Fibroblast of lung (primary cell): ENCODE measurements at regions not wholly inside any gene's neighbourhood (a gene's known extent, or its start where the extent isn't known, plus 50 kb on each side); places are given as distances from the start of the nearest gene placed in this dataset.

Source experiments
- DNase-seq, 2 donors: peaks; one replicate each; pipeline versions ENCODE4 v3.0.0 to v3.0.0-alpha.2; 2010; ENCODE audit warnings: low read depth in 2 of 2
- H2AFZ ChIP-seq: 2 replicates; pipeline ENCODE4 v1.5.1; 2012; ENCODE audit warnings: low read length, control low read depth, inconsistent platforms
- H3K27ac ChIP-seq: 2 replicates; pipeline ENCODE4 v1.5.1; 2011; ENCODE audit warnings: low read length, control low read depth; ENCODE audit not compliant: insufficient read depth
- H3K27me3 ChIP-seq: 2 replicates; pipeline ENCODE4 v1.5.1; 2011; ENCODE audit warnings: mild to moderate bottlenecking, low read length; ENCODE audit not compliant: control insufficient read depth, insufficient read depth
- H3K36me3 ChIP-seq: 2 replicates; pipeline ENCODE4 v1.5.1; 2011; ENCODE audit warnings: low read length; ENCODE audit not compliant: control insufficient read depth, insufficient read depth
- H3K4me1 ChIP-seq: 2 replicates; pipeline ENCODE4 v1.5.1; 2011; ENCODE audit warnings: low read length; ENCODE audit not compliant: control insufficient read depth, insufficient read depth; ENCODE audit errors: extremely low read depth
- H3K4me2 ChIP-seq: 2 replicates; pipeline ENCODE4 v1.5.1; 2011; ENCODE audit warnings: low read length, control low read depth; ENCODE audit not compliant: insufficient read depth; ENCODE audit errors: extremely low read depth
- H3K4me3 ChIP-seq, 4 experiments: fragments of 200-600 bp in 1 of 4; sonication (generic) in 1 of 4; replicated peaks in 1 of 4; 2 replicates each; pipeline ENCODE4 v1.5.1; 2011 to 2016; ENCODE audit warnings: low read length in 4 of 4, low read depth in 3 of 4, mild to moderate bottlenecking in 3 of 4, control low read depth in 2 of 4, inconsistent platforms in 1 of 4, mixed read lengths in 1 of 4; ENCODE audit not compliant: insufficient read depth in 1 of 4; ENCODE audit errors: control extremely low read depth in 1 of 4
- H3K79me2 ChIP-seq: 2 replicates; pipeline ENCODE4 v1.5.1; 2012; ENCODE audit warnings: mild to moderate bottlenecking, low read length, inconsistent platforms; ENCODE audit not compliant: control insufficient read depth, insufficient read depth
- H3K9ac ChIP-seq: 2 replicates; pipeline ENCODE4 v1.5.1; 2011; ENCODE audit warnings: mild to moderate bottlenecking, low read length, control low read depth; ENCODE audit not compliant: insufficient read depth
- H3K9me3 ChIP-seq: 2 replicates; pipeline ENCODE4 v1.5.1; 2012; ENCODE audit warnings: low read depth, low read length; ENCODE audit not compliant: control insufficient read depth, insufficient read depth
- H4K20me1 ChIP-seq: 2 replicates; pipeline ENCODE4 v1.5.1; 2011; ENCODE audit warnings: low read length; ENCODE audit not compliant: control insufficient read depth, insufficient read depth; ENCODE audit errors: extremely low read depth
- CTCF ChIP-seq, 2 donors: IDR thresholded peaks in 1 of 2; conservative IDR thresholded peaks in 1 of 2; 1 replicate in 1 of 2; 2 replicates in 1 of 2; pipeline ENCODE4 v1.5.1; 2011 to 2012; ENCODE audit warnings: low read length in 2 of 2, control low read depth in 1 of 2, inconsistent platforms in 1 of 2, low read depth in 1 of 2, mild to moderate bottlenecking in 1 of 2
- EZH2 ChIP-seq: IDR thresholded peaks from 2 replicates; pipeline ENCODE4 v1.5.1; 2012; ENCODE audit warnings: low read length, control low read depth, mild to moderate bottlenecking; ENCODE audit errors: missing control alignments

- H3K27me3 ChIP-seq: no peaks in the 10 kb centered on the region
- H3K4me3 ChIP-seq: no peak overlapping the region
- no peaks in the 10 kb centered on the region for H3K79me2 ChIP-seq
- no peaks in the 10 kb centered on the region for H3K4me1 ChIP-seq
- no peak for DNase-seq
- no peak overlapping the region for H2AFZ ChIP-seq
- TF ChIP-seq EZH2: no peak
- TF ChIP-seq CTCF (conservative IDR thresholded peaks at IDR 0.05 in 1 of 2, IDR thresholded peaks at IDR 0.05 in 1 of 2; ENCODE audit: low read depth in 1 of 2, low read length in 2 of 2): no peak
- no peak overlapping the region for H3K9ac ChIP-seq
- no peak overlapping the region for H3K4me2 ChIP-seq
- no peaks in the 10 kb centered on the region for H3K9me3 ChIP-seq
- no peaks in the 10 kb centered on the region for H3K36me3 ChIP-seq
- no peaks in the 10 kb centered on the region for H4K20me1 ChIP-seq
- H3K27ac ChIP-seq: no peak overlapping the region
Observed at GRCh38 chr13:70630247-70630646, 522.0 kb upstream of the KLHL1 start.

- no peak overlapping the region for H2AFZ ChIP-seq
- no peak for TF ChIP-seq EZH2
- peak in 1 of 2 donors; percentile 30 for TF ChIP-seq CTCF (conservative IDR thresholded peaks at IDR 0.05 in 1 of 2, IDR thresholded peaks at IDR 0.05 in 1 of 2; ENCODE audit: low read depth in 1 of 2, low read length in 2 of 2)
- no peaks in the 10 kb centered on the region for H4K20me1 ChIP-seq
- no peak overlapping the region for H3K4me2 ChIP-seq
- no peak overlapping the region for H3K4me3 ChIP-seq
- no peaks in the 10 kb centered on the region for H3K4me1 ChIP-seq
- no peaks in the 10 kb centered on the region for H3K27me3 ChIP-seq
- H3K36me3 ChIP-seq: no peaks in the 10 kb centered on the region
- H3K79me2 ChIP-seq: no peaks in the 10 kb centered on the region
- no peak overlapping the region for H3K27ac ChIP-seq
- H3K9me3 ChIP-seq: no peaks in the 10 kb centered on the region
- no peak overlapping the region for H3K9ac ChIP-seq
- peak; percentile 3 to 39 for DNase-seq
Observed at GRCh38 chr13:70623239-70623638, 515.0 kb upstream of the KLHL1 start.

- Histone ChIP-seq H3K27me3 (no peaks in the 10 kb centered on the region), H3K27ac (no peak overlapping the region), H3K79me2 (no peaks in the 10 kb centered on the region), H3K9me3 (no peaks in the 10 kb centered on the region), H3K4me2 (no peak overlapping the region), H3K4me1 (no peaks in the 10 kb centered on the region), H3K9ac (no peak overlapping the region), H2AFZ (no peak overlapping the region), H3K4me3 (no peak overlapping the region), H3K36me3 (no peaks in the 10 kb centered on the region), H4K20me1 (no peaks in the 10 kb centered on the region)
- no peak for DNase-seq
- no peak for TF ChIP-seq CTCF (conservative IDR thresholded peaks at IDR 0.05 in 1 of 2, IDR thresholded peaks at IDR 0.05 in 1 of 2; ENCODE audit: low read depth in 1 of 2, low read length in 2 of 2)
- TF ChIP-seq EZH2: no peak
Observed at GRCh38 chr13:70622796-70623195, 514.5 kb upstream of the KLHL1 start.
